Bronchial epithelial cell (primary cell): ENCODE measurements at regions not wholly inside any gene's neighbourhood (a gene's known extent, or its start where the extent isn't known, plus 50 kb on each side); places are given as distances from the start of the nearest gene placed in this dataset.

Experiments
- DNase-seq: peaks from one replicate; pipeline ENCODE4 v3.0.0-alpha.2; 2010; ENCODE audit warnings: low read depth
- FAIRE-seq: peaks from 2 replicates; lab custom pipeline; 2011; peaks lifted over from hg19 to GRCh38; lab: Jason Lieb, UNC
- H3K27me3 ChIP-seq: 2 replicates; pipeline ENCODE4 v1.5.1; 2011; ENCODE audit warnings: low read length; ENCODE audit not compliant: control insufficient read depth, insufficient read depth
- H3K36me3 ChIP-seq: 2 replicates; pipeline ENCODE4 v1.5.1; 2011; ENCODE audit warnings: low read length; ENCODE audit not compliant: control insufficient read depth, insufficient read depth
- H3K4me3 ChIP-seq: 2 replicates; pipeline ENCODE4 v1.5.1; 2011; ENCODE audit warnings: mild to moderate bottlenecking, low read depth, low read length, control low read depth
- TF ChIP-seq, protein P1 (sequence below): IDR thresholded peaks from 2 replicates; pipeline ENCODE4 v1.5.1; 2011; ENCODE audit warnings: mild to moderate bottlenecking, moderate library complexity, low read length, control low read depth, inconsistent platforms; ENCODE audit not compliant: insufficient read depth, severe bottlenecking

DNA sequence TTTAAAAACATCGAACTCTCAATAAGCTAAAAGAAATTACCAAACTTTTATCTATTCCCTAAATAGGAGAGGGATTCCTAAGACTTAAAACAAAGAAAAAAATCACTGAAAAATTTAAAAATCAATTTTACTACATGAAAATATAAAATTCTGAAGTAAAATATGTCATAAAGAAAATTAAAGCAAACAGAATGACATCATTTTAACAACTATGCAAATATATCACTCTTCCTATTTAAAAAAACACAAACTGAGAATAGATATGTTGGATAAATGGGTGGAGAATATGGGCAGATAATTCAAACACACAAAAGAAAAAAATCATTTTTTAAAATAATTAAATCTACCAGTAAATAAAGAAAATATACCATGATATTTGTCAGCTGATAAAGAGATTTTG is 510.0 kb downstream of the BCL11B start:
- DNase-seq (no peak), FAIRE-seq (no peak)
- TF ChIP-seq, protein P1, sequence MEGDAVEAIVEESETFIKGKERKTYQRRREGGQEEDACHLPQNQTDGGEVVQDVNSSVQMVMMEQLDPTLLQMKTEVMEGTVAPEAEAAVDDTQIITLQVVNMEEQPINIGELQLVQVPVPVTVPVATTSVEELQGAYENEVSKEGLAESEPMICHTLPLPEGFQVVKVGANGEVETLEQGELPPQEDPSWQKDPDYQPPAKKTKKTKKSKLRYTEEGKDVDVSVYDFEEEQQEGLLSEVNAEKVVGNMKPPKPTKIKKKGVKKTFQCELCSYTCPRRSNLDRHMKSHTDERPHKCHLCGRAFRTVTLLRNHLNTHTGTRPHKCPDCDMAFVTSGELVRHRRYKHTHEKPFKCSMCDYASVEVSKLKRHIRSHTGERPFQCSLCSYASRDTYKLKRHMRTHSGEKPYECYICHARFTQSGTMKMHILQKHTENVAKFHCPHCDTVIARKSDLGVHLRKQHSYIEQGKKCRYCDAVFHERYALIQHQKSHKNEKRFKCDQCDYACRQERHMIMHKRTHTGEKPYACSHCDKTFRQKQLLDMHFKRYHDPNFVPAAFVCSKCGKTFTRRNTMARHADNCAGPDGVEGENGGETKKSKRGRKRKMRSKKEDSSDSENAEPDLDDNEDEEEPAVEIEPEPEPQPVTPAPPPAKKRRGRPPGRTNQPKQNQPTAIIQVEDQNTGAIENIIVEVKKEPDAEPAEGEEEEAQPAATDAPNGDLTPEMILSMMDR = no peak
- Histone ChIP-seq H3K4me3 (no peak overlapping the region), H3K36me3 (no peaks in the 10 kb centered on the region), H3K27me3 (no peaks in the 10 kb centered on the region)

GRCh38 chr14:98766818-98767217 is 505.2 kb downstream of the BCL11B start:
- FAIRE-seq (no peak), DNase-seq (peak; percentile 56)
- no peak overlapping the region for H3K4me3 ChIP-seq
- TF ChIP-seq, protein P1 = no peak
- H3K36me3 ChIP-seq = no peaks in the 10 kb centered on the region
- no peaks in the 10 kb centered on the region for H3K27me3 ChIP-seq

- H3K27me3 ChIP-seq = no peaks in the 10 kb centered on the region
- H3K4me3 ChIP-seq = no peak overlapping the region
- DNase-seq = no peak
- no peak for FAIRE-seq
- TF ChIP-seq, protein P1 = no peak
- H3K36me3 ChIP-seq = no peaks in the 10 kb centered on the region
Observed at GRCh38 chr14:98769326-98769725, 502.7 kb downstream of the BCL11B start.

DNA sequence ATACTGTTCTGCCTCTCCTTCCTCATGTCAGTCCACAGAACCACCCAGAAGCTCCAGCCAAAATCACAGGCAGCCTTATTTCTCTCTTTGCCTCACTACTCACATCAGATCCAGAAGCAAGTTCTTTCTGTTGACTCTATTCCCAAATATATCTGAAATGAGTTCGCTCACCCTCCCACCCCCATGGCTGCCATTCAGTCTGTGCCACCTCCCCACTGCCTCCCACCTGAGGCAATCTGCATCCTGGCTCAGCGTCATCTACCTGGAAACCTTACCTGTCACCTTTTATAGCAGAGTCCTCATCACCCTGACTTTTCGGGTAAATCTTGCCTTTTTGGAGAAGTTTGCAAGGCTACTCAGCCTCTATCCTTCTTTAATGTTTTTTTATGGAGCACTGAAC is 501.8 kb downstream of the BCL11B start:
- Histone ChIP-seq H3K4me3 (no peak overlapping the region), H3K27me3 (no peaks in the 10 kb centered on the region), H3K36me3 (no peaks in the 10 kb centered on the region)
- TF ChIP-seq, protein P1 = no peak
- FAIRE-seq = no peak
- no peak for DNase-seq

DNA sequence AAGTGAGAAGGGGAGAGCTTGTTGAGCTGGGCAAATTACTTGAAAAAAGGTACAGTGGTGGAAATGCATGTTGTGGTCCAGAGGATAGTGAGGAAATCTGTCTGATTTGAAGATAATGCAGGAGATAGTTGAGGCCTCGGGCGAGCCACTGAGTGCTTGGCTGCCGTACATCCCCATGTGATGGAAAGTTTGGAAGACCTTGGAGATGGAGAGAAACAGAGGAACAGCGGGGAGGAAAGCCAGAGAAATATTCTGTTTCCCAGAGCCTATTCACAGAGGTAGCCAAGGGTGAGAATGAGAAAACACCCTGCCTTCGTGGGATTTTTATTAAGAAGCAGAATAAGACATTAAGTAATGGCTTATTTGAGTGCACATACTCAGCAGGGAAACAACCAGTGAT is 498.2 kb downstream of the BCL11B start:
- FAIRE-seq (no peak), DNase-seq (no peak)
- H3K27me3 ChIP-seq = no peaks in the 10 kb centered on the region
- no peaks in the 10 kb centered on the region for H3K36me3 ChIP-seq
- TF ChIP-seq, protein P1 = no peak
- no peak overlapping the region for H3K4me3 ChIP-seq

DNA sequence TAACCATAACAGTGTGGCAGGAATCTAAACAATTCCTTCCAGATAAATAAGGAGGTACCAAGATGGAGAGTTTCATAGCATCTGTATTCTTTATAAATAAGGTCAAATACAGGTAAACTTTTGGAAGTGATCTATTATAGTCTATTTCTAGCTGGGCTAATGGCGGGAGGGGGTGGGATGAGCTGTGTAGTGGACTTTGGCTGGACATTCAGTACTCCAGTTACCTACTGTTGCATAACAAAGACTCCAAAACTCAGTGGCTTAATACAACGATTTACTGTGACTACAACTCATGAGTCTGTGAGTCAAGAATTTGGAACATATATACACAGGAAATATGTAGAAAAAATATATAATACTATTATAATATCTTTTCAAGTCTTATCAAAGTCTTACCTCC is 496.1 kb downstream of the BCL11B start:
- Histone ChIP-seq H3K36me3 (no peaks in the 10 kb centered on the region), H3K27me3 (no peaks in the 10 kb centered on the region), H3K4me3 (no peak overlapping the region)
- FAIRE-seq (no peak), DNase-seq (no peak)
- TF ChIP-seq, protein P1 = no peak
